GM12864 (cell line): ENCODE measurements at regions not wholly inside any gene's neighbourhood (a gene's known extent, or its start where the extent isn't known, plus 50 kb on each side); places are given as distances from the start of the nearest gene placed in this dataset.
"Not testable (repeated sequence)": the region's sequence is repeated elsewhere in the genome, so short reads cannot be mapped to it uniquely, and the experiment has no call there.

Source experiments
- DNase-seq: peaks from one replicate; pipeline ENCODE4 v3.0.0-alpha.2; 2011; ENCODE audit warnings: low read depth
- H3K4me3 ChIP-seq: 2 replicates; pipeline ENCODE4 v1.5.1; 2011; ENCODE audit warnings: mild to moderate bottlenecking, low read depth, low read length, control low read depth
- CTCF ChIP-seq: IDR thresholded peaks from 2 replicates; pipeline ENCODE4 v1.5.1; 2011; ENCODE audit warnings: low read depth, mild to moderate bottlenecking, moderate library complexity, low read length, control low read depth, inconsistent platforms; ENCODE audit errors: missing control alignments

DNA sequence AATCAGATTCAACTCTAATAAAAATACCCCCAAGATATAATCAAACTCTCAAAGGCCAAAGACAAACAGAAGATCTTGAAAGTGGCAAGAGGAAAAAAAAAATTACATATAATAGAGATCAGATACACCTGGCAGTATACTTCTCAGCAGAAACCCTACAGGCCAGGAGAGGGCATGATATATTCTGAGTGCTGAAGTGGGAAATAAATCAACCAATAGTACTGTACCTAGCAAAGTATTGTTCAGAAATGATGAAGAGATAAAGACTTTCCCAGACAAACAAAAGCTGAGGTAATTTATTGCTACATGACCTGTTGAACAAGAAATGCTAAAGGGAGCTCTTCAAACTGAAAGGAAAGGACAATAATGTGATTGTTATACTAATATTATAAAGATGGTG, 291.9 kb downstream of the SH2D4B start:
- H3K4me3 ChIP-seq = no peak overlapping the region
- DNase-seq = no peak
- no peak for TF ChIP-seq CTCF

DNA sequence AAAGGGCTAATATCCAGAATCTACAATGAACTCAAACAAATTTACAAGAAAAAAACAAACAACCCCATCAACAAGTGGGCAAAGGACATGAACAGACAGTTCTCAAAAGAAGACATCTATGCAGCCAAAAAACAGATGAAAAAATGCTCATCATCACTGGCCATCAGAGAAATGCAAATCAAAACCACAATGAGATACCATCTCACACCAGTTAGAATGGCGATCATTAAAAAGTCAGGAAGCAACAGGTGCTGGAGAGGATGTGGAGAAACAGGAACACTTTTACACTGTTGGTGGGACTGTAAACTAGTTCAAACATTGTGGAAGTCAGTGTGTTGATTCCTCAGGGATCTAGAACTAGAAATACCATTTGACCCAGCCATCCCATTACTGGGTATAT, 295.0 kb downstream of the SH2D4B start:
- not testable (repeated sequence) for H3K4me3 ChIP-seq, DNase-seq

- H3K4me3 ChIP-seq = no peak overlapping the region
- no peak for DNase-seq
- TF ChIP-seq CTCF = peak; percentile 65
Measured at GRCh38 chr10:80855348-80855971, 317.8 kb downstream of the SH2D4B start.

DNA sequence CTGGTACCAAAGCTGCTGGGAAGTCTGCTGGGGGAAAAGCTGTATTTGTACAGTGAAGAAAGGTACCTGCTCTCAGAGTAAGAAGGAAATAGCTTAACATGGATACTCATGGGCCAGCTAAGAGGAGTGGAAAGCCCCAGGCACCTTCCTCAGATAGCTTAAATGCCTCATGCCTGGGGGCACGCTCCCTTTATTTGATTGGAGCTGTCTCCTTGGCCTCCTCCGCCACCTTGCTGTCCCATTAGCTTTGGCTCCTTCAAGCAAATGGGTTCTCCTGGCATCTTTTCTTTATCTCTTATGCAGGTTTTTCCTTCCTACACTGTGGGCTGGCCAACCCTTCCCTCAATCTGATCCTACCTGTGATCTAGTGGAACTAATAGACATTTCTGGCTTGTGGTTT, 318.5 kb downstream of the SH2D4B start:
- DNase-seq = no peak
- TF ChIP-seq CTCF = no peak
- no peak overlapping the region for H3K4me3 ChIP-seq

DNA sequence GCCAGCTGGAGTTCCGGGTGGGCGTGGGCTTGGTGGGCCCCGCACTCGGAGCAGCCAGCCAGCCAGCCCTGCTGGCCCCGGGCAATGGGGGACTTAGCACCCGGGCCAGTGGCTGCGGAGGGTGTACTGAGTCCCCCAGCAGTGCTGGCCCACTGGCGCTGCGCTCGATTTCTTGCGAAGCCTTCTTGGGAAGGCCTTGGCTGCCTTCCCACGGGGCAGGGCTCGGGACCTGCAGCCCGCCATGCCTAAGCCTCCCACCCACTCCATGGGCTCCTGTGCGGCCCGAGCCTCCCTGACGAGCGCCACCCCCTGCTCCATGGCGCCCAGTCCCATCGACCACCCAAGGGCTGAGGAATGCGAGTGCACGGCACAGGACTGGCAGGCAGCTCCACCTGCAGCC, 321.6 kb downstream of the SH2D4B start:
- not testable (repeated sequence) for H3K4me3 ChIP-seq, DNase-seq

DNA sequence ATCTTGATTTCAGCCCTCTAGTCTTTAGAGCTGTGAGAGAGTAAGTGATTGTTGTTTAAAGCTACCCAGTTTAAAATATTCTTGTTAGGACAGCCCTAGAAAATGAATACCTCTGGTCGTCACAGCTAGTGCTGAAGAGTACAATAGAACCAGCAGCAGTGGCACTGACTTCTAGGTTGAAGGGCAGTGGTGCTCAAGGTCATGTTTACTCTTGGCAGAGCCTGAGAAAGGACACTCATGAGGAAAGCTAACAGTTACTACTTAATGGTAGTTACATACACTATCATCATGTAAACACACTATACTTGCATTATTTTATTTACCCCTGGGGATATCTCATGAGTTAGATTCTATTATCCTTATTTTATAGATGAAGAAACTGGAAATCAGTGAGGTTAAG, 323.0 kb downstream of the SH2D4B start:
- no peak overlapping the region for H3K4me3 ChIP-seq
- no peak for DNase-seq
- no peak for TF ChIP-seq CTCF

- no peak for TF ChIP-seq CTCF
- no peak overlapping the region for H3K4me3 ChIP-seq
- DNase-seq = no peak
Measured at GRCh38 chr10:80861882-80862281, 324.2 kb downstream of the SH2D4B start.

DNA sequence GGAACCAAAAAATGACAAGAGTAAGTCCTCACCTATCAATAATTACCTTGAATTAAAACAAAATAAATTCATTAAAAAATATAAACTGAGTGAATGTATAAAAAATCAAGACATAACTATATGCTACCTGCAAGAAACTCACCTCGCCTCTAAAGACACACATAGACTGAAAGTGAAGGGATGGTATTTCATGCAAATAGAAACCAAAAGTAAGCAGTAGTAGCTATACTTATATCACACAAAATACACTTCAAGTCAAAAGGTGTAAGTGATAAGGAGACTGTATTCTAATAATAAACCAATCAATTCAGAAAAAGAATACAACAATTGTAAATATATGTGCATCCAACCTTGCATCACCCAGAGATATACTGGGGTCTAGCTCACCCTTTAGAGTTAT, 332.6 kb downstream of the SH2D4B start:
- H3K4me3 ChIP-seq = no peak overlapping the region
- no peak for TF ChIP-seq CTCF
- DNase-seq = no peak
